ENCODE measurements at regions not wholly inside any gene's neighbourhood (a gene's known extent, or its start where the extent isn't known, plus 50 kb on each side); places are given as distances from the start of the nearest gene placed in this dataset.

GRCh38 chr6:88238065-88238464 is 71.9 kb upstream of the CNR1 start:
- TF ChIP-seq CTCF (IDR thresholded peaks at IDR 0.05) = no peak
- no peak for TF ChIP-seq POLR2A (IDR thresholded peaks at IDR 0.05)
